ENCODE measurements at regions not wholly inside any gene's neighbourhood (a gene's known extent, or its start where the extent isn't known, plus 50 kb on each side); places are given as distances from the start of the nearest gene placed in this dataset.

DNA sequence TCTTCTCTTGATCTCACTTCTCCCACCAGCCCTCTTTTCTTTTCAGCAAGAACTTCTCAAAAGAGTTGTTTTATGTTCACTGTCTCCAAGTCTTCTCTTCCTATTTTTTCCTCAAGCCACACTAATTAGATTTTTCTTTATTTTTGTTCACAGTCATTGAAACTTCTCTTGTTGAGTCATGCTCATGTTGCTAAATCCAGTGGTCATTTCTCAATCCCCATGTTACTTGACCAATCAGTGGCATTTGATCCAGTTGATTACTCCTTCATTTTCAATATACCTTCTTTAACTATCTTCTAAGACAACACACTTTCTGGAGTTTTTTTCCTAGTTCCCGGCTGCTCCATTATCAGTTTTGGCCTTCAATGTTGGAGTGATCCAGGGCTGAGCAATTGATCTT lies 103.1 kb upstream of the LSM6 start:
- Mint-ChIP-seq H3K27ac (no peak overlapping the region), H3K4me3 (no peak overlapping the region), H3K27me3 (no peaks in the 10 kb centered on the region), H3K9me3 (ENCODE audit: insufficient read depth) (no peaks in the 10 kb centered on the region), H3K4me1 (no peaks in the 10 kb centered on the region)
- H3K4me2 ChIP-seq (replicated peaks; ENCODE audit: low read depth, low read length, poor library complexity, severe bottlenecking) = no peak overlapping the region
- POLR2A ChIA-PET = no interaction called here
- no peak overlapping the region for H3K9ac ChIP-seq (ENCODE audit: low read length)
- H2AFZ ChIP-seq (ENCODE audit: insufficient read depth, low read depth, low read length, poor library complexity, severe bottlenecking) = no peak overlapping the region
- H3K9me3 ChIP-seq (ENCODE audit: control extremely low read depth in 1 of 3, control insufficient read depth in 2 of 3, insufficient read depth in 1 of 3, low read length in 2 of 3) = no peaks in the 10 kb centered on the region
- no peaks in the 10 kb centered on the region for H3K36me3 ChIP-seq (replicated peaks in 1 of 2; ENCODE audit: control extremely low read depth in 1 of 2, control insufficient read depth in 1 of 2, extremely low read depth in 1 of 2, insufficient read depth in 2 of 2, low read length in 1 of 2)
- H3K27me3 ChIP-seq (replicated peaks in 1 of 4; ENCODE audit: control extremely low read depth in 1 of 4, control insufficient read depth in 3 of 4, insufficient read depth in 4 of 4, low read length in 3 of 4) = no peaks in the 10 kb centered on the region
- intact Hi-C loops (cut with micrococcal nuclease) = loop anchor here (5.0 kb wide), 1 partner anchor 40 kb away; no protein-coding TSS in a partner anchor
- no peaks in the 10 kb centered on the region for H4K20me1 ChIP-seq (ENCODE audit: control insufficient read depth, insufficient read depth, low read length, poor library complexity, severe bottlenecking)
- WGBS (ENCODE audit: insufficient coverage) = 100% methylated on average over 1 of the region's 1 CpG
- CTCF ChIA-PET = no interaction called here
- H3K4me1 ChIP-seq (ENCODE audit: control insufficient read depth in 2 of 2, insufficient read depth in 2 of 2, low read length in 2 of 2) = peaks cover 10% of the 10 kb centered on the region in 2 donors
- H3K27ac ChIP-seq (ENCODE audit: low read length in 2 of 2) = no peak overlapping the region
- DNase-seq (no peak), ATAC-seq (ENCODE audit: low read depth) (no peak)
- no peaks in the 10 kb centered on the region for H3K79me2 ChIP-seq (ENCODE audit: control insufficient read depth, insufficient read depth, low read length)
- TF ChIP-seq, protein P1, sequence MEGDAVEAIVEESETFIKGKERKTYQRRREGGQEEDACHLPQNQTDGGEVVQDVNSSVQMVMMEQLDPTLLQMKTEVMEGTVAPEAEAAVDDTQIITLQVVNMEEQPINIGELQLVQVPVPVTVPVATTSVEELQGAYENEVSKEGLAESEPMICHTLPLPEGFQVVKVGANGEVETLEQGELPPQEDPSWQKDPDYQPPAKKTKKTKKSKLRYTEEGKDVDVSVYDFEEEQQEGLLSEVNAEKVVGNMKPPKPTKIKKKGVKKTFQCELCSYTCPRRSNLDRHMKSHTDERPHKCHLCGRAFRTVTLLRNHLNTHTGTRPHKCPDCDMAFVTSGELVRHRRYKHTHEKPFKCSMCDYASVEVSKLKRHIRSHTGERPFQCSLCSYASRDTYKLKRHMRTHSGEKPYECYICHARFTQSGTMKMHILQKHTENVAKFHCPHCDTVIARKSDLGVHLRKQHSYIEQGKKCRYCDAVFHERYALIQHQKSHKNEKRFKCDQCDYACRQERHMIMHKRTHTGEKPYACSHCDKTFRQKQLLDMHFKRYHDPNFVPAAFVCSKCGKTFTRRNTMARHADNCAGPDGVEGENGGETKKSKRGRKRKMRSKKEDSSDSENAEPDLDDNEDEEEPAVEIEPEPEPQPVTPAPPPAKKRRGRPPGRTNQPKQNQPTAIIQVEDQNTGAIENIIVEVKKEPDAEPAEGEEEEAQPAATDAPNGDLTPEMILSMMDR (IDR thresholded peaks at IDR 0.05) = no peak
- TF ChIP-seq EZH2 (IDR thresholded peaks at IDR 0.05; ENCODE audit: borderline replicate concordance, insufficient read depth, low read depth, low read length, poor library complexity, severe bottlenecking) = no peak
- H3K4me3 ChIP-seq (ENCODE audit: control extremely low read depth in 1 of 5, extremely low read depth in 1 of 5, insufficient read depth in 1 of 5, low read depth in 2 of 5, low read length in 4 of 5) = no peak overlapping the region

DNA sequence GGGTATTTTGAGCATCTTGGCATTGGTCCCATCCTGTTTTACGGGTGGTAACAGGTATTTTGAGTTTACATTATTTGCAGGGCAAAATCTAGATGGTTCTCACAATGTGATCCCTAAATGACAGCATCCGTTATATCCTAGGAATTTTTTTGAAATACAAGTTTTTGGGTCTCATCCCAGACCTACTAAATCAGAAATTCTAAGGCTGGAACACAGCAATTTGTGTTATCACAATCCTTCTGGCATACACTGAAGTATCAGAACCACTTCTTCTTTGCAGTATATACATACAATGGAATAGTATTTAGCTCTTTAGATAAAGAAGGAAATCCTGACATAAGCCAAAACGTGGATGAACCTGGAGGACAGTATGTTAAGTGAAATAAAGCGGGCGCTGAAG lies 104.1 kb upstream of the LSM6 start:
- no peaks in the 10 kb centered on the region for H3K79me2 ChIP-seq (ENCODE audit: control insufficient read depth, insufficient read depth, low read length)
- no peak overlapping the region for H3K9ac ChIP-seq (ENCODE audit: low read length)
- no peaks in the 10 kb centered on the region for H3K36me3 ChIP-seq (replicated peaks in 1 of 2; ENCODE audit: control extremely low read depth in 1 of 2, control insufficient read depth in 1 of 2, extremely low read depth in 1 of 2, insufficient read depth in 2 of 2, low read length in 1 of 2)
- no peaks in the 10 kb centered on the region for H3K27me3 ChIP-seq (replicated peaks in 1 of 4; ENCODE audit: control extremely low read depth in 1 of 4, control insufficient read depth in 3 of 4, insufficient read depth in 4 of 4, low read length in 3 of 4)
- no peak overlapping the region for H2AFZ ChIP-seq (ENCODE audit: insufficient read depth, low read depth, low read length, poor library complexity, severe bottlenecking)
- H3K27ac Mint-ChIP-seq = no peak overlapping the region
- DNase-seq = no peak
- no peak for ATAC-seq (ENCODE audit: low read depth)
- no peak overlapping the region for H3K27ac ChIP-seq (ENCODE audit: low read length in 2 of 2)
- H3K27me3 Mint-ChIP-seq = no peaks in the 10 kb centered on the region
- H3K9me3 Mint-ChIP-seq (ENCODE audit: insufficient read depth) = no peaks in the 10 kb centered on the region
- CTCF ChIA-PET = no interaction called here
- no peak overlapping the region for H3K4me3 Mint-ChIP-seq
- intact Hi-C loops (cut with micrococcal nuclease) = loop anchor here (5.0 kb wide), 1 partner anchor 41 kb away; no protein-coding TSS in a partner anchor
- H4K20me1 ChIP-seq (ENCODE audit: control insufficient read depth, insufficient read depth, low read length, poor library complexity, severe bottlenecking) = no peaks in the 10 kb centered on the region
- 86% methylated on average over 2 of the region's 5 CpGs for WGBS (ENCODE audit: insufficient coverage)
- peaks cover 10% of the 10 kb centered on the region in 2 donors for H3K4me1 ChIP-seq (ENCODE audit: control insufficient read depth in 2 of 2, insufficient read depth in 2 of 2, low read length in 2 of 2)
- POLR2A ChIA-PET = no interaction called here
- TF ChIP-seq, protein P1 (IDR thresholded peaks at IDR 0.05) = no peak
- no peak for TF ChIP-seq EZH2 (IDR thresholded peaks at IDR 0.05; ENCODE audit: borderline replicate concordance, insufficient read depth, low read depth, low read length, poor library complexity, severe bottlenecking)
- H3K9me3 ChIP-seq (ENCODE audit: control extremely low read depth in 1 of 3, control insufficient read depth in 2 of 3, insufficient read depth in 1 of 3, low read length in 2 of 3) = no peaks in the 10 kb centered on the region
- H3K4me3 ChIP-seq (ENCODE audit: control extremely low read depth in 1 of 5, extremely low read depth in 1 of 5, insufficient read depth in 1 of 5, low read depth in 2 of 5, low read length in 4 of 5) = no peak overlapping the region
- H3K4me1 Mint-ChIP-seq = no peaks in the 10 kb centered on the region
- no peak overlapping the region for H3K4me2 ChIP-seq (replicated peaks; ENCODE audit: low read depth, low read length, poor library complexity, severe bottlenecking)
